ENCODE measurements at regions not wholly inside any gene's neighbourhood (a gene's known extent, or its start where the extent isn't known, plus 50 kb on each side); places are given as distances from the start of the nearest gene placed in this dataset.
"Not testable (repeated sequence)": the region's sequence is repeated elsewhere in the genome, so short reads cannot be mapped to it uniquely, and the experiment has no call there.

- Histone ChIP-seq H3K27me3 (no peaks in the 10 kb centered on the region), H3K9me3 (no peaks in the 10 kb centered on the region), H3K4me3 (no peak overlapping the region), H3K36me3 (no peaks in the 10 kb centered on the region)
- DNase-seq, result no peak
These were observed 202.4 kb upstream of the KAZN start for GRCh38 chr1:14396100-14396499.

GRCh38 chr1:14403961-14404645 is 194.4 kb upstream of the KAZN start:
- Histone ChIP-seq H3K27me3 (no peaks in the 10 kb centered on the region), H3K4me3 (no peak overlapping the region), H3K9me3 (no peaks in the 10 kb centered on the region), H3K36me3 (no peaks in the 10 kb centered on the region)
- DNase-seq, result no peak

GRCh38 chr1:14404862-14405301 is 193.6 kb upstream of the KAZN start:
- Histone ChIP-seq H3K4me3 (no peak overlapping the region), H3K36me3 (no peaks in the 10 kb centered on the region), H3K9me3 (no peaks in the 10 kb centered on the region), H3K27me3 (no peaks in the 10 kb centered on the region)
- DNase-seq, result no peak

- Histone ChIP-seq H3K4me3 (no peak overlapping the region), H3K9me3 (no peaks in the 10 kb centered on the region), H3K36me3 (no peaks in the 10 kb centered on the region), H3K27me3 (no peaks in the 10 kb centered on the region)
- no peak for DNase-seq
These were observed 186.2 kb upstream of the KAZN start for GRCh38 chr1:14412235-14412634.

GRCh38 chr1:14413819-14414490 is 184.5 kb upstream of the KAZN start:
- Histone ChIP-seq H3K36me3 (no peaks in the 10 kb centered on the region), H3K27me3 (no peaks in the 10 kb centered on the region), H3K4me3 (no peak overlapping the region), H3K9me3 (no peaks in the 10 kb centered on the region)
- DNase-seq, result peak; percentile 79

GRCh38 chr1:14415396-14415795 is 183.1 kb upstream of the KAZN start:
- Histone ChIP-seq H3K9me3 (no peaks in the 10 kb centered on the region), H3K36me3 (no peaks in the 10 kb centered on the region), H3K4me3 (no peak overlapping the region), H3K27me3 (no peaks in the 10 kb centered on the region)
- no peak for DNase-seq

- DNase-seq, H3K27me3 ChIP-seq, H3K4me3 ChIP-seq, H3K36me3 ChIP-seq, H3K9me3 ChIP-seq: not testable (repeated sequence)
These were observed 178.7 kb upstream of the KAZN start for GRCh38 chr1:14419778-14420218.

GRCh38 chr1:14420686-14421085 is 177.8 kb upstream of the KAZN start:
- no peak overlapping the region for H3K4me3 ChIP-seq
- H3K36me3 ChIP-seq, result no peaks in the 10 kb centered on the region
- no peaks in the 10 kb centered on the region for H3K27me3 ChIP-seq
- H3K9me3 ChIP-seq, result no peaks in the 10 kb centered on the region
- no peak for DNase-seq

GRCh38 chr1:14421295-14421976 is 177.0 kb upstream of the KAZN start:
- DNase-seq, result no peak
- no peak overlapping the region for H3K4me3 ChIP-seq
- no peaks in the 10 kb centered on the region for H3K9me3 ChIP-seq
- H3K36me3 ChIP-seq, result no peaks in the 10 kb centered on the region
- no peaks in the 10 kb centered on the region for H3K27me3 ChIP-seq

- no peaks in the 10 kb centered on the region for H3K9me3 ChIP-seq
- DNase-seq, result no peak
These were observed 176.4 kb upstream of the KAZN start for GRCh38 chr1:14421977-14422609.

GRCh38 chr1:14424325-14425002 is 174.0 kb upstream of the KAZN start:
- no peaks in the 10 kb centered on the region for H3K27me3 ChIP-seq
- H3K9me3 ChIP-seq, result no peaks in the 10 kb centered on the region
- no peak overlapping the region for H3K4me3 ChIP-seq
- DNase-seq, result no peak
- no peaks in the 10 kb centered on the region for H3K36me3 ChIP-seq

More at GRCh38 chr1:14421977-14422609, 176.4 kb upstream of the KAZN start:
- no peaks in the 10 kb centered on the region for H3K27me3 ChIP-seq
- H3K36me3 ChIP-seq, result no peaks in the 10 kb centered on the region
- no peak overlapping the region for H3K4me3 ChIP-seq

- no peaks in the 10 kb centered on the region for H3K9me3 ChIP-seq
- no peaks in the 10 kb centered on the region for H3K27me3 ChIP-seq
- DNase-seq, result no peak
- H3K36me3 ChIP-seq, result no peaks in the 10 kb centered on the region
- H3K4me3 ChIP-seq, result no peak overlapping the region
These were observed 171.6 kb upstream of the KAZN start for GRCh38 chr1:14426854-14427253.

GRCh38 chr1:14429577-14429976 is 168.9 kb upstream of the KAZN start:
- H3K4me3 ChIP-seq, result no peak overlapping the region
- DNase-seq, result no peak
- no peaks in the 10 kb centered on the region for H3K27me3 ChIP-seq
- H3K9me3 ChIP-seq, result no peaks in the 10 kb centered on the region
- H3K36me3 ChIP-seq, result no peaks in the 10 kb centered on the region

- H3K27me3 ChIP-seq, H3K4me3 ChIP-seq, DNase-seq, H3K36me3 ChIP-seq, H3K9me3 ChIP-seq: not testable (repeated sequence)
These were observed 165.8 kb upstream of the KAZN start for GRCh38 chr1:14432728-14433127.

- Histone ChIP-seq H3K9me3 (no peaks in the 10 kb centered on the region), H3K4me3 (no peak overlapping the region), H3K27me3 (no peaks in the 10 kb centered on the region), H3K36me3 (no peaks in the 10 kb centered on the region)
- DNase-seq, result no peak
These were observed 163.0 kb upstream of the KAZN start for GRCh38 chr1:14435368-14436023.

GRCh38 chr1:14437417-14437918 is 161.0 kb upstream of the KAZN start:
- Histone ChIP-seq H3K4me3 (no peak overlapping the region), H3K9me3 (no peaks in the 10 kb centered on the region), H3K36me3 (no peaks in the 10 kb centered on the region), H3K27me3 (no peaks in the 10 kb centered on the region)
- no peak for DNase-seq

Data from MG63 (cell line).